ENCODE measurements at regions not wholly inside any gene's neighbourhood (a gene's known extent, or its start where the extent isn't known, plus 50 kb on each side); places are given as distances from the start of the nearest gene placed in this dataset.

DNA sequence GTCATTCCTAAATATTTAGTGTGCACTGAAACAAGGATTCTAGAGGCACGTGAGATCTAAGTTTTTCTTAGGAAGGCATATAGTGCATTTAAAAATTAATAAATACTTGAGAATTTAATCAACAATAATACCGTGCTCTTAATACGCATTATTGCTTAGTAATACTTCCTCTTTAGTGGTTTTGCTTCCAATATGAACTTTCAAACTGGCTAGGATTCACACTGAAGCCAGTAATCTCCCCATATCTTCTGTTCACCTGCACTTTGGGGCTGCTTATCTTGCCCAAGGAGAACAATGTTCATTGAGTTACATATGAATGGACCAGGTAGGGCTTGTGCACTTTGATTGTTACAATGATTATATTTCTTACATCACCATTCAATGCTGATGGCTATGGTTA lies 180.5 kb upstream of the RIOK2 start:
- ATAC-seq (ENCODE audit: low read depth), result no peak
- Mint-ChIP-seq H3K27ac (no peak overlapping the region), H3K4me3 (no peak overlapping the region), H3K4me1 (no peaks in the 10 kb centered on the region), H3K36me3 (no peaks in the 10 kb centered on the region), H3K9me3 (no peaks in the 10 kb centered on the region), H3K27me3 (no peaks in the 10 kb centered on the region)
- DNase-seq (ENCODE audit: low spot score in 2 of 2), result no peak

DNA sequence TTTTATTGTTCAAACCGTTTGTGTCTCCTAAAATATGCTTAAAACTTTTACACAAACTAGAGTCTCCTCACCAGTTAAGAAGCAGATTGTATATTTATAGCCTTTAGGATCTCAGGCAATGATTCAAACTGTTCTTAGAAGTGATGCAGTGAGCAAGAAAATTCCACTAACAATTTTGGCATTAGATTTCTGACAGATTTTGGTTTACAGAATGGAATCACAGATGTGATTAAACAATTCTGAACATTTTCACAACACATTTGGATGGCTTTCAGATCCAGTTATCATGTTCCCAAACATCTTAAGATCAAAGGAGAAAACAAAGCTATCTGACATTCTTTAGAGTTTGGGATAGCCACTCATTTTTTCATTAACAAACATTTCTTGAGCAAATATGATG lies 181.7 kb upstream of the RIOK2 start:
- ATAC-seq (ENCODE audit: low read depth), result no peak
- no peaks in the 10 kb centered on the region for H3K27me3 Mint-ChIP-seq
- no peak overlapping the region for H3K27ac Mint-ChIP-seq
- no peaks in the 10 kb centered on the region for H3K4me1 Mint-ChIP-seq
- no peak overlapping the region for H3K4me3 Mint-ChIP-seq
- no peaks in the 10 kb centered on the region for H3K36me3 Mint-ChIP-seq
- no peaks in the 10 kb centered on the region for H3K9me3 Mint-ChIP-seq
- DNase-seq (ENCODE audit: low spot score in 2 of 2), result no peak

DNA sequence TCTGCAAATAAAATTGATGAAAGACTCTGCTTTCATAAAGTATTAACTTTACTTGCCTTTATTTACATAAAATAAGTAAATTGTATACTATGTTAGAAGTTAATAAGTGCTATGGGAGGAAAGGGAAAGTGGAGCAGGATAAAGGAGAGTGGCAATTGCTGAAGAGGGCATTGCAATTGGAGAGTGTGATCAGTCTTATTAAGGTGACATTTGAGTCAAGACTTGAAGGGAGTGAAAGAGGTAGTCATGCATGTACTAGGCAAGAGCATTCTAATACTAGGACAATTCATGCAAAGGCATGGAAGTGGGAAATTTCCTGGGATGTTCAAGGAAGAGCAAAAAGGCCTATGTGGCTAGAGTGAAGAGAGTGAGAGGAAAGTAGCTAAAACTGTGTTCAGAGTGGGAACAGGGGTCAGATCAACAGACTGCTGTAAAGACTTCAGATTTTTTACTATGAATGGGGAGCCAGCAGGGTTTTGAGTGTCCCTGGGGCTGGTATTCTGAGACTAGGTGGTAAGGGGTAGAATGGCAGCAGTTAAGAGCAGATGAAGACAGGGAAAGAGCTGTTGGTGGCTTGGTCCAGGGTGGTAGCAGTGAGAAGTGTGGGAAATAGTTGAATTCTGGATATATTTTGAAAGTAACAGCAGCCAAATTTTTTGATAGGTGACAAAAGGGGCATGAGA lies 182.3 kb upstream of the RIOK2 start:
- no peaks in the 10 kb centered on the region for H3K9me3 Mint-ChIP-seq
- peaks cover 2% of the 10 kb centered on the region for H3K27me3 Mint-ChIP-seq
- H3K36me3 Mint-ChIP-seq, result no peaks in the 10 kb centered on the region
- H3K27ac Mint-ChIP-seq, result no peak overlapping the region
- ATAC-seq (ENCODE audit: low read depth) (no peak), DNase-seq (ENCODE audit: low spot score in 2 of 2) (no peak)
- H3K4me1 Mint-ChIP-seq, result no peaks in the 10 kb centered on the region
- H3K4me3 Mint-ChIP-seq, result no peak overlapping the region

GRCh38 chr5:97365918-97366317 lies 182.9 kb upstream of the RIOK2 start:
- Mint-ChIP-seq H3K27ac (no peak overlapping the region), H3K4me3 (no peak overlapping the region), H3K36me3 (no peaks in the 10 kb centered on the region), H3K4me1 (no peaks in the 10 kb centered on the region), H3K9me3 (no peaks in the 10 kb centered on the region), H3K27me3 (peaks cover 2% of the 10 kb centered on the region)
- ATAC-seq (ENCODE audit: low read depth) (no peak), DNase-seq (ENCODE audit: low spot score in 2 of 2) (no peak)

GRCh38 chr5:97375959-97376358 lies 192.9 kb upstream of the RIOK2 start:
- H3K27me3 Mint-ChIP-seq, result no peaks in the 10 kb centered on the region
- peaks cover 2% of the 10 kb centered on the region for H3K9me3 Mint-ChIP-seq
- no peaks in the 10 kb centered on the region for H3K36me3 Mint-ChIP-seq
- ATAC-seq (ENCODE audit: low read depth) (no peak), DNase-seq (ENCODE audit: low spot score in 2 of 2) (no peak)
- H3K4me3 Mint-ChIP-seq, result no peak overlapping the region
- H3K4me1 Mint-ChIP-seq, result no peaks in the 10 kb centered on the region
- H3K27ac Mint-ChIP-seq, result no peak overlapping the region

DNA sequence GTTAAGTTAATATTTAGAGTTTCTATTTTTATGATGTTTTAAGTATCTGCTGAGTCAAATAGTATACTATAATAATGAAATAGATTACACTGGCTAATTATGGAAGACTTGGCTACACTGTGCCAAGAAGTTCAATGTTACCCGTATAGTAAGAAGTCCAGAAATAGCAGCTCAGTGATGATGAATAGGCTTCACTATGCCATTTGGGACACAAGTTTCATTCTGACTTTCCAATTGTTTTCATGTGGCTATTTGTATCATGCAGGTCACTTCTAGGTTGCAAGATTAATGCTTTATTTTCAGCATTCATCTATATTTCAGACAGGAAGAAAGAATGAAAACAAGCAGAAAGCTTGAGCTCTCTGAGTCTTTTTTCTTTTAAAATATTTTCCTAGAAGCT lies 194.5 kb upstream of the RIOK2 start:
- no peak for ATAC-seq (ENCODE audit: low read depth)
- Mint-ChIP-seq H3K27ac (no peak overlapping the region), H3K36me3 (no peaks in the 10 kb centered on the region), H3K27me3 (no peaks in the 10 kb centered on the region), H3K4me3 (no peak overlapping the region), H3K4me1 (no peaks in the 10 kb centered on the region), H3K9me3 (peaks cover 2% of the 10 kb centered on the region)
- DNase-seq (ENCODE audit: low spot score in 2 of 2), result no peak

DNA sequence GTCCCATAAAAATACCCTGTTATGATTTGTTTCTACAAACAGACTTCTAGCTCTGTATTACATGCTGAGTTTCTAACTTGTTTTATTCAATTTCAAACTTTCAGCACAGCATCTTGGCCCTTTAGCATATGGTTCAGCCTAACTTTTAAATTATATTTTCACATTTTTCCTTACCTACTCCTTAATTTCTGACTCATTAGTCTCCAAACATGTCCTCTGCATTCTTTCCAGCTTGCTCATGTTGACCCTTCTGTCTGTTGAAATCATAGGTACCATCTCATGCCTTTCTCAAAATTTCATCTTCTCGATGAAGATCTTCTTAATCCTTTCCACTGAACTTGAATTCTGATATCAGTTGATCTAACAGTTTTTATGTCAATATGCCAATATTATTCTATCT lies 200.9 kb upstream of the RIOK2 start:
- DNase-seq (ENCODE audit: low spot score in 2 of 2) (no peak), ATAC-seq (ENCODE audit: low read depth) (no peak)
- Mint-ChIP-seq H3K9me3 (peaks cover 2% of the 10 kb centered on the region), H3K4me3 (no peak overlapping the region), H3K27ac (no peak overlapping the region), H3K4me1 (no peaks in the 10 kb centered on the region), H3K36me3 (no peaks in the 10 kb centered on the region), H3K27me3 (no peaks in the 10 kb centered on the region)

DNA sequence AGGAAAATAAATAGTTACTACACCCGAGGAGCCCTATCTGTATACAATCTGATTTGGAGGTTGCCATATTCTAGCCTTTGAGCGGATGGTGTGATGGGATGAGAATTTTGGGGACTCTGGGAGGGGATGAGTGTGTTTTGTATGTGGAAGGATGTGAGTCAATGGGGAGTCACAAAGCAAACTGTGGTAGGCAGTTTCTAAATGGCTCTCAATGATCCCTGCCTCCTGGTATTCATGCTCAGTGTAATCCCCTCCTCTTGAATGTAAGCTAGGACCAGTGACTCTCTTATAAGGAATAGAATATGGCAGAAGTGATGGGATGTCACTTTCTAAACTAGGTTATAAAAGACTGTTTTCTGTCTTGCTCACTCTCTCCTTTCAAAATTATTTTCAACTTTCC lies 205.7 kb upstream of the RIOK2 start:
- no peak for DNase-seq (ENCODE audit: low spot score in 2 of 2)
- Mint-ChIP-seq H3K4me3 (no peak overlapping the region), H3K27ac (no peak overlapping the region), H3K36me3 (no peaks in the 10 kb centered on the region), H3K27me3 (no peaks in the 10 kb centered on the region), H3K4me1 (no peaks in the 10 kb centered on the region), H3K9me3 (no peaks in the 10 kb centered on the region)
- ATAC-seq (ENCODE audit: low read depth), result no peak

DNA sequence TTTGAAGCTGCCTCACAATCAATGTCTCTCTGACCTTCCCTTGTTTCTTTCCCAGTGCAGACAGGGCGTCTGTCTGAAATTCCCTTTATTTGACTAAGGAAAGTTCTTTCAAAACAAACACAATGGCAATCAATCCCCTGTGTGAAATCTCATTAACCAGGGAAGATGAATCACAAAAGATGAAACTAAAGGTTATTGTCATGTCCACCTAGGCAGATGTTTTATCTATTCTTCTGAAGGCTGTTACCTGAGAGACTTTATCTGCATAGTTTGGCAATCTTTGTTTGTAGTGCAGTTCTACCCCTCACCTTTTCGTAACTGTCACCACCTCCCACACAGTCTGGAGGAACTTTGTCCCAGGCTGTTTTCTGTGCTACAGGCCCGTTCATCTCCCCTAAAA lies 217.5 kb upstream of the RIOK2 start:
- Mint-ChIP-seq H3K4me3 (no peak overlapping the region), H3K27ac (no peak overlapping the region), H3K9me3 (no peaks in the 10 kb centered on the region), H3K27me3 (no peaks in the 10 kb centered on the region), H3K36me3 (no peaks in the 10 kb centered on the region), H3K4me1 (no peaks in the 10 kb centered on the region)
- DNase-seq (ENCODE audit: low spot score in 2 of 2) (no peak), ATAC-seq (ENCODE audit: low read depth) (no peak)

DNA sequence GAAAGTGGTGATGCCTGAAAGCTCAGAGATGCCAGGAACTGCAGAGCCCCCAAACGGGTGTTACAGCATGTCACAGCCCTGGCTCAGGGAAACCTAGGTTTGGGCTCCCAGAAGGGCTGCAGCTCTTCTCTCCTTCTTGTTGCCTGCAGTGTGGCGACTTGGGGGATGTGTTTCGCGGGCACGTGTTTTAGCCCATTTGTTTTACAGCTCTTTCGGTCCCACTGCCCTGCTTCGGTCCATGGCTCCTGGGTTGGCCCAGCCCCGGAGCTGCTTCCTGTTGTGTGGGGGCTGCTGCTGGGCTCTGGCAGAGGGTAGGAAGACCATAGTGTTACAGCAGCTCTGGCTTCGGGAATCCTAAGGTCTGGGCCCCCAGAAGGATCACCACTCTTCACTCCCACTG lies 222.9 kb upstream of the RIOK2 start:
- Mint-ChIP-seq H3K9me3 (peaks cover 2% of the 10 kb centered on the region), H3K4me1 (no peaks in the 10 kb centered on the region), H3K36me3 (no peaks in the 10 kb centered on the region), H3K4me3 (no peak overlapping the region), H3K27me3 (no peaks in the 10 kb centered on the region), H3K27ac (no peak overlapping the region)
- ATAC-seq (ENCODE audit: low read depth) (no peak), DNase-seq (ENCODE audit: low spot score in 2 of 2) (no peak)

- Mint-ChIP-seq H3K4me3 (no peak overlapping the region), H3K4me1 (no peaks in the 10 kb centered on the region)
- DNase-seq (ENCODE audit: low spot score in 2 of 2), result no peak
Measured at GRCh38 chr5:97406946-97407676, 224.1 kb upstream of the RIOK2 start.

GRCh38 chr5:97408331-97408730 lies 225.3 kb upstream of the RIOK2 start:
- Mint-ChIP-seq H3K27ac (no peak overlapping the region), H3K4me1 (no peaks in the 10 kb centered on the region), H3K4me3 (no peak overlapping the region), H3K36me3 (no peaks in the 10 kb centered on the region), H3K27me3 (peaks cover 1% of the 10 kb centered on the region), H3K9me3 (peaks cover 2% of the 10 kb centered on the region)
- ATAC-seq (ENCODE audit: low read depth), result no peak
- DNase-seq (ENCODE audit: low spot score in 2 of 2), result no peak

More at GRCh38 chr5:97406946-97407676, 224.1 kb upstream of the RIOK2 start:
- no peaks in the 10 kb centered on the region for H3K36me3 Mint-ChIP-seq
- ATAC-seq (ENCODE audit: low read depth), result no peak
- no peaks in the 10 kb centered on the region for H3K27me3 Mint-ChIP-seq
- H3K9me3 Mint-ChIP-seq, result peaks cover 2% of the 10 kb centered on the region
- H3K27ac Mint-ChIP-seq, result no peak overlapping the region

DNA sequence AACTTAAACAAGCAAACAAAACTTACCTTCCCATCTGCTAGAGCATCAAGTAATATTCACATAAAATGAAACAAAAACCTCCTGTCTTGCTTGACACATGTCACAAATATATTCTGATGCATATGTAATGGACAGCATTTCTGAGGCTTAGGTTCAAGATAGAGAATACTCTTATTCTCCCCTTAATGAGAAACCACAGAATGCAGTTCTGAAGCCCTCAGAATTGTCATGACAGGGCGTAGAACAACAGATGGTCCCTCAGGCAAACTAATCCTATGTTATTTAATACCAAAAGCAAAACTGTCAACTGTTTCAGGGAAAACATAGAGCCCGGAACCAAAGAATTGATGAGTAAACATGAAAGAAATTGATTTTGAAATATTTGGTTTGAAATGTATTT lies 229.9 kb upstream of the RIOK2 start:
- no peaks in the 10 kb centered on the region for H3K36me3 Mint-ChIP-seq
- H3K27ac Mint-ChIP-seq, result no peak overlapping the region
- no peak overlapping the region for H3K4me3 Mint-ChIP-seq
- DNase-seq (ENCODE audit: low spot score in 2 of 2) (no peak), ATAC-seq (ENCODE audit: low read depth) (no peak)
- no peaks in the 10 kb centered on the region for H3K9me3 Mint-ChIP-seq
- H3K27me3 Mint-ChIP-seq, result peaks cover 1% of the 10 kb centered on the region
- H3K4me1 Mint-ChIP-seq, result no peaks in the 10 kb centered on the region

GRCh38 chr5:97417986-97418385 lies 234.9 kb upstream of the RIOK2 start:
- Mint-ChIP-seq H3K9me3 (no peaks in the 10 kb centered on the region), H3K27ac (no peak overlapping the region), H3K27me3 (peaks cover 1% of the 10 kb centered on the region), H3K36me3 (no peaks in the 10 kb centered on the region), H3K4me3 (no peak overlapping the region), H3K4me1 (no peaks in the 10 kb centered on the region)
- DNase-seq (ENCODE audit: low spot score in 2 of 2), result no peak
- ATAC-seq (ENCODE audit: low read depth), result no peak

GRCh38 chr5:97418462-97418861 lies 235.4 kb upstream of the RIOK2 start:
- H3K36me3 Mint-ChIP-seq, result no peaks in the 10 kb centered on the region
- no peak for ATAC-seq (ENCODE audit: low read depth)

More at GRCh38 chr5:97418462-97418861, 235.4 kb upstream of the RIOK2 start:
- H3K27ac Mint-ChIP-seq, result no peak overlapping the region
- peaks cover 1% of the 10 kb centered on the region for H3K27me3 Mint-ChIP-seq
- no peaks in the 10 kb centered on the region for H3K9me3 Mint-ChIP-seq
- no peak for DNase-seq (ENCODE audit: low spot score in 2 of 2)
- no peaks in the 10 kb centered on the region for H3K4me1 Mint-ChIP-seq
- no peak overlapping the region for H3K4me3 Mint-ChIP-seq

Data from memory B cell (primary cell).